ENCODE measurements at regions not wholly inside any gene's neighbourhood (a gene's known extent, or its start where the extent isn't known, plus 50 kb on each side); places are given as distances from the start of the nearest gene placed in this dataset.

DNA sequence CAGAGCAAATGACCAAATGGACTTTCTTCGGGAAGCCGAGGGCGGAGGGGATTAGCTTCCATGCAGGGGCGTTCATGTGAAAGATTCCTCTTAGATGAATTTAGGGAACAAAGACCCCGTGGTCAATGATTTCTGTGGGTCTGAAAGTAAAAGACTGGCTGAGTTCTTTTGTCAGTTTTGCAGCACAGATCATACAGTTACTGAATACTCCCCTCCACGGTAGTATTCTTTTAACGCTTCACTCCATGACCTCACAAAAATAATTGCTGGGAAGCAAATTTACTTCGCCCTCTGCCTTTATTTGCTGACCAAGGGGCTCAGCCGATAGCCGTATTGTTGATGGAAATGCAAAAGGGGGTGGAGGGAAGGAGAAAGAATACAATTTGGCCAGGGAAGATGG is 86.0 kb upstream of the SALL4 start:
- WGBS (ENCODE audit: insufficient coverage) = 98% methylated on average over 7 of the region's 10 CpGs
- Mint-ChIP-seq H3K4me1 (no peaks in the 10 kb centered on the region), H3K27ac (no peak overlapping the region), H3K9me3 (no peaks in the 10 kb centered on the region), H3K27me3 (ENCODE audit: low read depth in 3 of 3) (peaks cover 1 to 6% (median 3%) of the 10 kb centered on the region in 3 donors), H3K4me3 (no peak overlapping the region), H3K36me3 (no peaks in the 10 kb centered on the region)
- no peak overlapping the region for H3K9ac ChIP-seq (ENCODE audit: insufficient read depth, low read length, poor library complexity, severe bottlenecking)
- no peaks in the 10 kb centered on the region for H3K9me3 ChIP-seq (replicated peaks in 1 of 2; ENCODE audit: control insufficient read depth in 1 of 2, insufficient read depth in 1 of 2, low read length in 2 of 2)
- no peak overlapping the region for H2AFZ ChIP-seq (ENCODE audit: insufficient read depth, low read depth, low read length, poor library complexity, severe bottlenecking)
- no peaks in the 10 kb centered on the region for H4K20me1 ChIP-seq (ENCODE audit: insufficient read depth, low read length)
- no peaks in the 10 kb centered on the region for H3K36me3 ChIP-seq (replicated peaks in 1 of 2; ENCODE audit: control insufficient read depth in 1 of 2, insufficient read depth in 2 of 2, low read length in 2 of 2)
- H3K27ac ChIP-seq (ENCODE audit: low read depth in 1 of 2, low read length in 2 of 2) = no peak overlapping the region
- H3K4me1 ChIP-seq (ENCODE audit: control insufficient read depth in 1 of 2, insufficient read depth in 2 of 2, low read length in 2 of 2) = no peaks in the 10 kb centered on the region
- DNase-seq = no peak
- H3K79me2 ChIP-seq (ENCODE audit: insufficient read depth, low read length) = no peaks in the 10 kb centered on the region
- intact Hi-C loops (cut with micrococcal nuclease) = no loop called here
- H3K4me3 ChIP-seq (replicated peaks in 1 of 3; ENCODE audit: low read depth in 2 of 3, low read length in 3 of 3) = no peak overlapping the region
- no peak overlapping the region for H3K4me2 ChIP-seq (replicated peaks; ENCODE audit: extremely low read depth, low read length, poor library complexity, severe bottlenecking)
- no peaks in the 10 kb centered on the region for H3K27me3 ChIP-seq (ENCODE audit: control insufficient read depth in 2 of 2, insufficient read depth in 2 of 2, low read length in 2 of 2)
- no peak for TF ChIP-seq CTCF (IDR thresholded peaks at IDR 0.05)

GRCh38 chr20:51886891-51887608 is 84.7 kb upstream of the SALL4 start:
- Histone ChIP-seq H3K4me3 (replicated peaks in 1 of 3; ENCODE audit: low read depth in 2 of 3, low read length in 3 of 3) (no peak overlapping the region), H3K9me3 (replicated peaks in 1 of 2; ENCODE audit: control insufficient read depth in 1 of 2, insufficient read depth in 1 of 2, low read length in 2 of 2) (no peaks in the 10 kb centered on the region), H3K4me1 (ENCODE audit: control insufficient read depth in 1 of 2, insufficient read depth in 2 of 2, low read length in 2 of 2) (no peaks in the 10 kb centered on the region), H2AFZ (ENCODE audit: insufficient read depth, low read depth, low read length, poor library complexity, severe bottlenecking) (no peak overlapping the region), H3K9ac (ENCODE audit: insufficient read depth, low read length, poor library complexity, severe bottlenecking) (no peak overlapping the region), H3K27ac (ENCODE audit: low read depth in 1 of 2, low read length in 2 of 2) (no peak overlapping the region), H3K4me2 (replicated peaks; ENCODE audit: extremely low read depth, low read length, poor library complexity, severe bottlenecking) (no peak overlapping the region), H3K79me2 (ENCODE audit: insufficient read depth, low read length) (no peaks in the 10 kb centered on the region), H3K27me3 (ENCODE audit: control insufficient read depth in 2 of 2, insufficient read depth in 2 of 2, low read length in 2 of 2) (no peaks in the 10 kb centered on the region), H3K36me3 (replicated peaks in 1 of 2; ENCODE audit: control insufficient read depth in 1 of 2, insufficient read depth in 2 of 2, low read length in 2 of 2) (no peaks in the 10 kb centered on the region), H4K20me1 (ENCODE audit: insufficient read depth, low read length) (no peaks in the 10 kb centered on the region)
- no peak for DNase-seq
- no peak for TF ChIP-seq CTCF (IDR thresholded peaks at IDR 0.05)
- Mint-ChIP-seq H3K4me3 (no peak overlapping the region), H3K27me3 (ENCODE audit: low read depth in 3 of 3) (peaks cover 0 to 6% (median 3%) of the 10 kb centered on the region in 3 donors), H3K9me3 (no peaks in the 10 kb centered on the region), H3K4me1 (no peaks in the 10 kb centered on the region), H3K27ac (no peak overlapping the region), H3K36me3 (no peaks in the 10 kb centered on the region)
- intact Hi-C loops (cut with micrococcal nuclease) = no loop called here
- WGBS (ENCODE audit: insufficient coverage) = 100% methylated on average over 3 of the region's 5 CpGs
